Trophoblast cell (in vitro differentiated cells and primary cell): ENCODE measurements at regions not wholly inside any gene's neighbourhood (a gene's known extent, or its start where the extent isn't known, plus 50 kb on each side); places are given as distances from the start of the nearest gene placed in this dataset.
"Not testable (repeated sequence)": the region's sequence is repeated elsewhere in the genome, so short reads cannot be mapped to it uniquely, and the experiment has no call there.

Experiments used
- DNase-seq, 2 donors: peaks; one replicate each; pipeline ENCODE4 v3.0.0-alpha.2; 2016
- H2AFZ ChIP-seq: 2 replicates; pipeline ENCODE4 v1.6.1; 2013; ENCODE audit warnings: low read length, moderate library complexity, mild to moderate bottlenecking; ENCODE audit not compliant: insufficient read depth, poor library complexity
- H2AK5ac ChIP-seq: 2 replicates; pipeline ENCODE4 v1.6.1; 2013; ENCODE audit warnings: mild to moderate bottlenecking, low read length
- H2BK120ac ChIP-seq: 2 replicates; pipeline ENCODE4 v1.6.1; 2013; ENCODE audit warnings: low read length, mild to moderate bottlenecking, moderate library complexity; ENCODE audit not compliant: insufficient read depth, poor library complexity
- H2BK12ac ChIP-seq: 2 replicates; pipeline ENCODE4 v1.6.1; 2013; ENCODE audit warnings: mild to moderate bottlenecking, low read length, moderate library complexity
- H2BK5ac ChIP-seq: 2 replicates; pipeline ENCODE4 v1.6.1; 2013; ENCODE audit warnings: low read length, low read depth, moderate library complexity, mild to moderate bottlenecking; ENCODE audit not compliant: poor library complexity
- H3K14ac ChIP-seq: 2 replicates; pipeline ENCODE4 v1.6.1; 2013; ENCODE audit warnings: mild to moderate bottlenecking, low read length
- H3K18ac ChIP-seq: 2 replicates; pipeline ENCODE4 v1.6.1; 2013; ENCODE audit warnings: mild to moderate bottlenecking, low read length
- H3K23ac ChIP-seq: 2 replicates; pipeline ENCODE4 v1.6.1; 2013; ENCODE audit warnings: low read length
- H3K27ac ChIP-seq: 2 replicates; pipeline ENCODE4 v1.5.1; 2013; ENCODE audit warnings: low read depth, mild to moderate bottlenecking, inconsistent platforms, low read length, moderate library complexity
- H3K27me3 ChIP-seq: 2 replicates; pipeline ENCODE4 v1.6.1; 2013; ENCODE audit warnings: inconsistent platforms, mild to moderate bottlenecking, low read length, moderate library complexity; ENCODE audit not compliant: insufficient read depth
- H3K36me3 ChIP-seq, 2 experiments: 1 replicate in 1 of 2; 2 replicates in 1 of 2; pipeline ENCODE4 v1.6.1; 2013; ENCODE audit warnings: low read length in 2 of 2, mild to moderate bottlenecking in 2 of 2, moderate library complexity in 1 of 2; ENCODE audit not compliant: insufficient read depth in 2 of 2, control insufficient read depth in 1 of 2
- H3K4ac ChIP-seq: 2 replicates; pipeline ENCODE4 v1.6.1; 2013; ENCODE audit warnings: low read depth, mild to moderate bottlenecking, low read length, moderate library complexity
- H3K4me1 ChIP-seq, 2 experiments: 1 replicate in 1 of 2; 2 replicates in 1 of 2; pipeline ENCODE4 v1.6.1; 2013; ENCODE audit warnings: low read length in 2 of 2, mild to moderate bottlenecking in 2 of 2, moderate library complexity in 1 of 2; ENCODE audit not compliant: insufficient read depth in 2 of 2, control insufficient read depth in 1 of 2
- H3K4me2 ChIP-seq: 2 replicates; pipeline ENCODE4 v1.6.1; 2013; ENCODE audit warnings: inconsistent platforms, mild to moderate bottlenecking, low read length, moderate library complexity
- H3K4me3 ChIP-seq: 2 replicates; pipeline ENCODE4 v1.5.1; 2013; ENCODE audit warnings: mild to moderate bottlenecking, low read depth, low read length, inconsistent platforms
- H3K79me1 ChIP-seq: one replicate; pipeline ENCODE4 v1.6.1; 2013; ENCODE audit warnings: low read length
- H3K79me2 ChIP-seq: 2 replicates; pipeline ENCODE4 v1.6.1; 2013; ENCODE audit warnings: low read length, mild to moderate bottlenecking; ENCODE audit not compliant: control insufficient read depth, insufficient read depth, poor library complexity
- H3K9ac ChIP-seq: 2 replicates; pipeline ENCODE4 v1.6.1; 2013; ENCODE audit warnings: mild to moderate bottlenecking, low read length
- H3K9me3 ChIP-seq: 2 replicates; pipeline ENCODE4 v1.6.1; 2013; ENCODE audit warnings: low read depth, mild to moderate bottlenecking, control low read depth, inconsistent platforms, low read length; ENCODE audit not compliant: insufficient read depth
- H4K12ac ChIP-seq: 2 replicates; pipeline ENCODE4 v1.6.1; 2013; ENCODE audit warnings: low read depth, mild to moderate bottlenecking, low read length, moderate library complexity
- H4K8ac ChIP-seq: 2 replicates; pipeline ENCODE4 v1.6.1; 2013; ENCODE audit warnings: low read depth, mild to moderate bottlenecking, low read length, moderate library complexity
- H4K91ac ChIP-seq: one replicate; pipeline ENCODE4 v1.6.1; 2013; ENCODE audit warnings: low read depth, mild to moderate bottlenecking, low read length, moderate library complexity
- WGBS: extraction: QIAGEN DNeasy Blood & Tissue Kit; methylation state at CpG from one replicate; pipeline ENCODE4 v1.1.7; 2013; ENCODE audit warnings: missing lambda C conversion rate; ENCODE audit not compliant: insufficient read length, insufficient coverage; ENCODE audit errors: extremely low coverage; 5-methylcytosine and 5-hydroxymethylcytosine counted together

DNA sequence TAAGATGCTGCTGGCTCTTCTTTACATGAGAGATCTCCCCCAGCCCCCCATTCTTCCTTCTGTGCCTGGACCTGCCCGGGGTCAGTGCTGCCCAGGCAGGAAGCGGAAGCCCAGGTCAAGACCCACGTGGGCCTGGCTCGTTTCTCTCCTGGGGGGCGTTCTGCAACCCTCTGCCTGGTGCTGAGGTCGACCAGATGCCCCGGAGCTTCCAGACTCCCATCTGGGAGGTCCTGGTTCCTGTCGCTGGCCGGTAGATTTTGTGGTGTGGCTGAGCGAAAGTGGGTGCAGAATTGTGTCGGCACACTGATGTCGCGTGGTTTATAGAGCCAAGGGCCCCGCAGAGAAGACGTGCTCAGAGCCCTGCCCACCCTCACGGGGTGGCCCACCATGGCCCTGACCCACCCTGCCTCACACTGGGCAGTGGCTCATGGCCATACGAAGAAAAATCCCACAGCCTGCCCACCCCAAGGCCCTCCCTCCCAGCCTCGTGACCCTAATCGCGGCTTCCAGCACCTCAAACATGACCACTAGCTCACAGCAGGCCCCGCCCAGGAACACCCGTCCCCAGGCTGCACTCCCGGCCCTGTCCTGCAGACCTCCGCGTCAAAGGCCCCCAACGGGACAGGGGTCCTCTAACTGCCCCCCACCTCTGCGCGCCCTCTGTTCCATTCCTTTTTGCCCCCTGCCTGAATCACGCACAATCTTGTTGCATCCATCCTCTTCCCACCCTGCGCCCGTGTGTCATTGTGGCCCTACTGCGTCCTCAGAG, 443.2 kb upstream of the ZNF722 start:
- not testable (repeated sequence) for H2BK5ac ChIP-seq, H2AFZ ChIP-seq, H3K36me3 ChIP-seq, H3K23ac ChIP-seq, H3K27ac ChIP-seq, H3K79me2 ChIP-seq, H4K12ac ChIP-seq, H3K4me2 ChIP-seq, H3K9me3 ChIP-seq, H3K27me3 ChIP-seq, H3K4me1 ChIP-seq, H2BK120ac ChIP-seq, H2AK5ac ChIP-seq, H3K4me3 ChIP-seq, H3K79me1 ChIP-seq, H4K91ac ChIP-seq, H2BK12ac ChIP-seq, H3K18ac ChIP-seq, DNase-seq, H4K8ac ChIP-seq, H3K14ac ChIP-seq, H3K4ac ChIP-seq, H3K9ac ChIP-seq
- WGBS, result no CpG with 5 or more reads among the region's 32 CpGs

DNA sequence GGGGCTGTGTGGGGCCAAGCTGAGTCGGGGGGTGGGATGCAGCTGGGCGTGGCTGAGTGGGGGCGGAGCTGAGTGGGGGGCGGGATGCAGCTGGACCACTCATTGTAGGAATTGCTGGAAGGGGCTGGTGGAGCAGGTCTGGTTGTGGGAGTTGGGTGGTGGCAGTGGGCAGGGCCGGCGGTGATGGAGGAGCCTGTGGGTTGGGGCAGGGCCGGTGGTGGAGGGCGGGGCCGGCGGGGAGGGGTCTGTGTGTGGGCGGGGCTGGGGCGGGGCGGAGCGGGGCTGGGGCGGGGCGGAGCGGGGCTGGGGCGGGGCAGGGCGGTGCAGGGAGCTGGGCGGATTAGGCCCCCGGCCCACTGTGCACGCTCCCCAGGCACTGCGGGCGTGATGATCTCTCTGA, 442.4 kb upstream of the ZNF722 start:
- not testable (repeated sequence) for H3K18ac ChIP-seq, H2AK5ac ChIP-seq, H2BK120ac ChIP-seq, H3K36me3 ChIP-seq, H3K79me2 ChIP-seq, H2BK12ac ChIP-seq, H3K4ac ChIP-seq, H3K14ac ChIP-seq, H3K79me1 ChIP-seq, H3K27ac ChIP-seq, H2AFZ ChIP-seq, H4K12ac ChIP-seq, H3K9ac ChIP-seq, DNase-seq, H4K8ac ChIP-seq, H2BK5ac ChIP-seq, H3K4me2 ChIP-seq, H3K9me3 ChIP-seq, H3K27me3 ChIP-seq, H3K23ac ChIP-seq, H3K4me3 ChIP-seq, H4K91ac ChIP-seq, H3K4me1 ChIP-seq
- no CpG with 5 or more reads among the region's 24 CpGs for WGBS

DNA sequence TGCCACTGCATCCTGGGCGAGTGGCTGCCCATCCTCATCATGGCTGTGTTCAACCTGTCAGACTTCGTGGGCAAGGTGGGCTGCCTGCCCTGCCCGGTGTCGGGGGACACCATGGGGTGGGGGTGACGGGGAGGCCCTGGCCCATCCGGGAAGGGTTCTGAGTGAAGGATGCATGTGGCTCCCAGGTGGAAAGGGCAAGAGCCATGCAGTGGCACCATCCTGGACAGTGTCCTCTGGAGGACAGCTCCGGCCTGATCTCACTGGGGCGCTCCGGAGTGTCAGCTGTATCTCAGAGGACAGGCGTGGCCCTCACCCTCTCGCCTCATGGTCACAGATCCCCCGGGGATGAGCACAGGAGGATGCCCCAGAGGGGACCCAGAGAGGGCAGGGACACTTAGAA, 439.6 kb upstream of the ZNF722 start:
- H2BK5ac ChIP-seq, H4K8ac ChIP-seq: not testable (repeated sequence)
- WGBS, result no CpG with 5 or more reads among the region's 12 CpGs

DNA sequence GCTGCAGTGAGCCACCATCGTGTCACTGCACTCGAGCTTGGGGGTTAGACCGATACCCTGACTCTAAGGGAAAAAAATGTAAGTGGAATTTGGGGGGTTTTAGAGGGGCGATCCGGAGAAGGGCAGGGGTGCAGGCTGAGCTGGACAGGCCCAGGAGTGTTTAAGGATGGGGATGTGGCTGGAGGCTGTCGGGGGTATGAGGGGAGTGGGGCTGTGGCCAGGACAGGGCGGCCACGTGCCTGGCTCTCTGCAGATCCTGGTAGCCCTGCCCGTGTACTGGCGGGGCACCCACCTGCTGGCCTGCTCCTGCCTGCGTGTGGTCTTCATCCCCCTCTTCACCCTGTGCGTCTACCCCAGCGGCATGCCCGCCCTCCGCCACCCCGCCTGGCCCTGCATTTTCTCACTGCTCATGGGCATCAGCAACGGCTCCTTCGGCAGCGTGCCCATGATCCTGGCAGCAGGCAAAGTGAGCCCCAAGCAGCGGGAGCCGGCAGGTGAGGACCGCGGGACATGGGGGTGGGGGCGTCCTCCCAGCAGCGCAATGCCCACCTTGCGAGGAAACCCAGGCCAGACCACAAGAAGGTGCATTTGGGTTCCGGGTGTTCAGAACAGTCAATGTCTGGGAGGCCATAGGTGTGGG, 438.7 kb upstream of the ZNF722 start:
- not testable (repeated sequence) for H3K4me1 ChIP-seq, H3K79me2 ChIP-seq, H2BK5ac ChIP-seq, H3K79me1 ChIP-seq, H3K27me3 ChIP-seq, H3K14ac ChIP-seq, H4K91ac ChIP-seq, H3K27ac ChIP-seq, H4K12ac ChIP-seq, H3K4me2 ChIP-seq, DNase-seq, H3K9ac ChIP-seq, H4K8ac ChIP-seq, H2AK5ac ChIP-seq, H2BK12ac ChIP-seq, H3K4ac ChIP-seq, H2AFZ ChIP-seq, H3K23ac ChIP-seq, H3K18ac ChIP-seq, H2BK120ac ChIP-seq, H3K4me3 ChIP-seq, H3K36me3 ChIP-seq
- WGBS, result no CpG with 5 or more reads among the region's 27 CpGs
- H3K9me3 ChIP-seq, result peaks cover 11% of the 10 kb centered on the region

More for the DNA sequence above, 439.6 kb upstream of the ZNF722 start:
- H3K4ac ChIP-seq, H3K36me3 ChIP-seq, H3K14ac ChIP-seq, H2AK5ac ChIP-seq, H3K4me3 ChIP-seq, H3K79me1 ChIP-seq, H2BK12ac ChIP-seq, H3K23ac ChIP-seq, DNase-seq, H4K91ac ChIP-seq, H3K27ac ChIP-seq, H2BK120ac ChIP-seq, H3K9ac ChIP-seq, H3K79me2 ChIP-seq, H3K27me3 ChIP-seq, H4K12ac ChIP-seq, H2AFZ ChIP-seq, H3K4me2 ChIP-seq, H3K18ac ChIP-seq, H3K4me1 ChIP-seq: not testable (repeated sequence)
- H3K9me3 ChIP-seq, result peaks cover 11% of the 10 kb centered on the region
